Stimulated activated CD8-positive, alpha-beta memory T cell treated with anti-CD3 and anti-CD28 coated beads, Interleukin-12 subunit alpha, Interleukin-12 subunit beta, amount 100 ng/mL, for 4 hours (primary cell): ENCODE measurements at regions not wholly inside any gene's neighbourhood (a gene's known extent, or its start where the extent isn't known, plus 50 kb on each side); places are given as distances from the start of the nearest gene placed in this dataset.

Source experiments
- DNase-seq: peaks from one replicate; pipeline ENCODE4 v3.0.0-alpha.2; 2020; ENCODE audit warnings: low read depth

DNA sequence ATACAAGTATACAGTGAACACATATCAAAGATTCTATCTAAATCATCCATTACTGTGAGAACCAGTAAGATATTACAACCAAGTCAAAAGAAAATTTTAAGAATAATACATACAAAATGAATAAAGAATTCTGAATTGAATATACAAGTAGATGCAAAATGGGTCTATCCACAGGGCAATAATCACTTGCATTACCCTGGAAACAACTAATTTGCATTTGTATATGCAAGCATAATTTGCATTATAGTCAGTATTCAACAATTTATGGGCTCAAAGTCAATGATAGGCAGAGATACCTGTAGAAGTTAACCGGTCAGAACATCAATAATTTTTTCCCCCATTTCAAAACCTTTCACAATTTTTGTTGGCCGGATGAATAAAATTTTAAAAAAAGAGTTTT is 512.2 kb upstream of the ALCAM start:
- DNase-seq: no peak

DNA sequence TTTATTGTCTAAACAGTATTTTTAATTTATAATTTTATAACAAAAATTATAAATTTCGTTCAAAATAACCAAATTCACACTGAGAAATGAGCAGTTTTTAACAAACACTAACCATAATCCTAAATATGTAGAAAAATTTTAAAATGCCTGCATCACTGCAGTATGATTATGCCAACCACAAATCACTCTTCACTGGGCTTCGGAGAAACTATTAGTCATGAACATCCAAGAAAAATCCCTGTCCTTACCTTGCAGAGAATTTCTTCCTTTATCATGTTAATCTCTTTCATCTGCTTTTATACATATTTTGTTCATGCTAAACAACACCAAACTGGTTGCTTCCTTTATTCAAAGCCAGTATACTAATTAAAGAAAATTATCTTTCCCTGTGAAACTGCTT is 511.0 kb upstream of the ALCAM start:
- DNase-seq: no peak

DNA sequence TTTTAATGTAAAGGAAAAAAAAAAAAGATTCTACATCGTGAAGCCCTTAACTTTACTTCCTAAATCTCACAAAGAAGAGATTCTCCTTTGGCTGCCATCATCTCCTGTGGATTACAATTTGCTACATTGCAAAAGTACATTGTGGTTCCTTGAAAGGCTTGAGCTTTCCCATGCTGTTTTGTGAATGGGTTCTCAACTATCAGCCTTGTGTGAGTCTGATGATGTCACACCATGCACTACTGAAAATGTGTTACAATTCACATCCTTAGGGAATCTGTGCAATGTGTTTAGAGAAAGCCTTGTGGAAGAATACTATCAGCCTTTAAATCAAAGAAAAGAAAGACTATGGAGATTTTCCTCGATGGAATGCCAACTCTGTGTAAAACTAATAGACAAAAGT is 510.0 kb upstream of the ALCAM start:
- no peak for DNase-seq

DNA sequence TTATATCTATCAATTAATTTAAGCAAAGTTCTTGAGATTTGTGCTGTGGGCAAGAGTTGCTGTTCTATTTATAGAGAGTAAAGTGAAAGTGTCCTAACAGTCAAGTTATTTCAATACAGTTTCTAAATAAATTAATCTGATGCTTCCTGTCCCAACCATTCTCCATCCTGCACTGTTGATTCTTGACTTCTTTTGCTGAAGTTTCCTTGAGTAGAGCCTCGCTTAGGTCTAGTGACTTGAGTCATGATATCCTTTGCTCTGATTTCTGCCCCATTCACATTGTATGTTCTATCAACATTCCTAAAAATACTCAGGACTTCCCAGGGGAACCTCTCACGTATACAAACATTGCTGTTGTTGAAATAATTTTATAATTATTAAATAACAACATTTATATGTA is 498.4 kb upstream of the ALCAM start:
- DNase-seq: no peak

DNA sequence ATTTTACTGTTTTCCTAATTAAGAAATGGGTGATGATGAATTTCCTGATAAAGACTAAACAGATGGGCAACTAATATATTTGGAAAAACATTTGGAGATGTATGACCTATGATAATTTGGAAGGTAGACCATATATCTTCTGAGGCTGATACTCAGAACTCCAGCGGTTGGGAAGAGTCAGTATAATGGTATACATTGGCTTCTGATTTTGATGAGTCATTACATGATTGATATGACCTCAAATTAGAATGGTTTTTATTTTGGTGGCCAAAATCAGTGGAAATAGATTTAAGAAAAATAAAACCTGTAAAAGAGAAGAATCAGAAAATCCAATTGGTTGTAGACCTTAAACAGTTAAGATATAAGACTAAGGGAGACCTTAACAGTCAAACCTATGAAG is 496.4 kb upstream of the ALCAM start:
- no peak for DNase-seq

DNA sequence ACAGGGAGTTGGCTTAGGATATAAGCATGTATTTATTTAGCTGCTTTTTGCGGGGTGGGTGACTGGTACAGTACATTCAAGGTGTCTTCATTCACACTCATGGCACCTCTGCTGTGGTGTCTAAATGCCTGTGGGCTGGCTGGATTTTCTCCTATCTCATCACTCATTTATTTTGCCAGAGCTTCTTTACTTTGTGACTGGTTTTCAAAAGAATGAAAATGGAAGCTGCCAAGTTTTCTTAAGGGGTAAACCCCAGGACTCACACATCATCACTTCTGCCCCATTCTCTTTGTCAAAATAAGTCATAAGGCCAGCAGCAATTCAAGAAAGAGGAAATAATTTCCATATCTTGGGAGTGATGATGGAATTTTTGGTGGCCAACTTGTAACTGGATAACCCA is 493.4 kb upstream of the ALCAM start:
- no peak for DNase-seq

DNA sequence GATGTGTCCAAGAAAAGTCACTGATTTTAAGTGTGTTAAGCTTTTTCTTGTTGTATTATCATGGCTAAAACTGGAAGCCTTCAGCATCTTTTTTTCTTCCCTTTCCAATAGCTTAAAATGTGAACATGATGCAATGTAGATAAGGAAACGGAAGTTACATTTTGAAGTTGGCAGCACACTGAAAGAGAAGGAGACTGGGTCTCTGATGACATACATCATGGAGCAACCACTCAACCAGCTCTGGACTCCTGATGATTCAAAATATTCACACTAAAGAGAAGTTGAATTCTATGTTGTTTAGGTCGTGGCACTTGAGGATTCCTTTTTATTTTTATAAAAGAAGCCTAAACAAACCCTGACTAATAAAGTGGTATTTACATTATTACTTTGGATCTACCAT is 488.3 kb upstream of the ALCAM start:
- DNase-seq: no peak

DNA sequence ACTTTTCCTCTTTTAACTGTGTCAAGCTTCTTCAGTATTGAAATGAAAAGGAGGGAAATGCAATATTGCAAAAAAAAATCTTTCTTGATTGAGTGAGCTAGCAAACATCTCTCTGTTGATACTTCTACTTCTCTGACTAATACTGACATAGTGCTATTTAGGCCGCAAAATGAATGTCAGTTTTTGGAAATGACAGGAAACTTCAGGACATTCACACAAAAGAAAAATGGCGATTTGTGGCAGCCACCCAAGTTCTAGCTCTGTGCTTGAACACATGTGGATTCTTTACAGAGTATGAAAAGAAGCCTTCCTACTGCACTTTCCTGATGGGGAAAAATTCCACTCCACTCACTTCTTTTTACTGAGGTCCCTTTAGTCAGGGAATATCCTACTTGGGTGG is 486.8 kb upstream of the ALCAM start:
- DNase-seq: no peak

DNA sequence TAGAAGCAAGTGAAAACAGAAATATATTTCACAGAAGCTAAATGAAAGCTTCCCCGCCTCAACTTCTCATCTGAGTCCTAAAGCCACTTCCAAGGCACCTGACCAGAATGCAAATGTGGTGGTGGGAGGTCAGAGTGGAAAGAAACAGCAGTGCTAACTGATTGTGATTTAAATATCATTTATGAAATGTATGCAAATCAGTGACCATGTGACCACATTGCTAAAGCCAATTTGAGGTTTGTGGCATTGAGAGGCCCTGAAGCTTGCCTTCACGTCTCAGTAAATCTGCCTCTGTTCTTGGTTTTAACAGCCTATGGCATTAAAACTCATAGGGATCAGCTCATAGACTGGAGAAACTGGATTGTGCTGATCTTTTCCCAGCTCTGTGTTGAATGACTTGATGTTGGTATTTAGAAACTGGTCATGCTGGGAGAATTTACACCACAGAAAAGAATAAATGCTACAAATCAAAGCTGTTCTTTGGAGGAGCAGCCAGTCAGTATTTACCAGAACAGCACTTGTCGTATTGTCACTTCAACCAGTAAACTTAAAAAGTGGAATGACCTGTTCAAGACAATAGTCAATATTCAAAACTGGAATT is 481.4 kb upstream of the ALCAM start:
- no peak for DNase-seq

DNA sequence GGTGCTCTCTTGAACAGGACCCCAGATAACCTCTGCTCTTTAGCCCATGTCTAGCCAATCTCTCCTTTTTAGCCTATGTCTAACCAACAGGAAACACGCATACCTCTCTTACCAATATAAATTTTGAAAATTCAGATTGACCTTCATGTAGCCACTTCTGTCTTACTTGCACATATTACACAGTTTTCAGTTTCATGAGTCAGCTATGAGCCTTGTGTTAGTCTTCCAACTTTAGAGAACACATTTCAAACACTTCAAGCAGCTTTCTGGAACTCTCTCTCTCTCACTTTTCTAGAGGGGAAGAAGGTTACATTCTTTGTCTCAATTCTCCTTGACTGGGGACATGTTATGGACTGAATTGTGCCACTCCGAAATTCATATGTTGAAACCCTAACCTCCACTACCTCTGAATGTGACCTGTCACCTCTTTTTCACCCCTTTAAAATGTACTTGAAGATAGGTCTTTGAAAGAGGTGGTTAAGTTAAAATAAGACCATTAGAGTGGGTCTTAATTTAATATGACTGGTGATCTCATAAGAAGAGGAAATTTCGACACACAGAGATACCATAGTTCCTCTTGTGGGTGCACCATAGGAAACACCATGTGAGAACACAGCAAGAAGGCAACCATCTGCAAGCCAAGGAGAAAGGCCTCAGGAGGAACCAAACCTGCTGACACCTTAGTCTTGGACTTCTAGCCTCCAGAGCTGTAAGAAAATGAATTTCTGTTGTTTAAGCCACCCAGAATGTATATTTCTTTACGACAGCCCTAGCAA is 480.3 kb upstream of the ALCAM start:
- no peak for DNase-seq

DNA sequence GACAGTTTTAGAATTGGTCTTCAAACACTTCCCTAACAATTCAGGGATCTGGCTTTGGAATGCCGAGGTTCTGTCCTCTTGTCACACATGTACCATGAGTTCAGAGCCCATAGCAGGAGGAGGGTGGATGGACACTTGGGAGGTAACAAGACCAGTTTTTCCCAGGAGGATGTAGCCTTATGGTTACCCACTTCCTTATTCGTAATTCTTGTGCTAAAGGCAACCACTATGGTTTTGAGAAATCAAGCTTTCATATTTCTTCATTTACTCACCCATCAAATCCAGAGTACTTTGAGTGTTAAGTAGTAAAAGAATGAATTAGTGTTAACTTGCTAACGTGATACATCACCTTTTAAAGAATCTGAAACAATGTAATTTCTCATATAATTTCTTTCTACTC is 479.6 kb upstream of the ALCAM start:
- no peak for DNase-seq

DNA sequence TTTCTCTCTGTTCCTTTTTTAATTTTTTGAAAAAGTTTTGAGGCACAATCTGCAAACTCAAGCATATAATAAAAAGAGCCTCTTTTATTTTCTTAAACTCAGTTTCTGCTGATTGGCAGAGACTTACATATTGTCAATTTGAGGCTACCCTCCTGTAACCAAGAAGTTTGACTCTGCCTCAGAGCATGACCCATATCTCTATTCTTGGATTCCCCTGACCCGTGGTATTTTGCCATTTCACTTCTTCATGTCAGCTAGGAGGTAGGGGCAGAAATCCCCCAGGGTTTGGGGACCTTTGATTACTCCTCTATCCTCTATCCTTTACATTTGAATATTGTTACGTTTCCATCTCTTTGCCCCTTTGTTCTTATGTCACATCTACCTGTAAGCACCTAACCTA is 479.1 kb upstream of the ALCAM start:
- no peak for DNase-seq

DNA sequence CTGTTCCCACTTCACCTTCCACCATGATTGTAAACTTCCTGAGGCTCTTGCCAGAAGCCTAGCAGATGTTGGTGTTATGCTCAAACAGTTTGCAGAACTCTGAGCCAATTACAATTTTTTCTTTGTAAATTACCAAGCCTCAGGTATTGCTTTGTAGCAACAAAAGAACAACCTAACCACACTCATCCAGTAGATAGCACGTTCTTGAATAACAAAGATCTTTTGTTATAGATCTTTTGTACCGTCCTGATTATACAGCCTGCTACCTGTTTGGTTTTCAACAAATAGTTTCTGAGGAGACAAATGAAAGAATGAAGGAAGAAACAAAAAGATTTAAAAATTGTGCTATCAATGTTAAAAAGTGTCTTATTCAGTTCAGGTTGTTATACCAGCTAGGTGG is 474.7 kb upstream of the ALCAM start:
- DNase-seq: no peak

DNA sequence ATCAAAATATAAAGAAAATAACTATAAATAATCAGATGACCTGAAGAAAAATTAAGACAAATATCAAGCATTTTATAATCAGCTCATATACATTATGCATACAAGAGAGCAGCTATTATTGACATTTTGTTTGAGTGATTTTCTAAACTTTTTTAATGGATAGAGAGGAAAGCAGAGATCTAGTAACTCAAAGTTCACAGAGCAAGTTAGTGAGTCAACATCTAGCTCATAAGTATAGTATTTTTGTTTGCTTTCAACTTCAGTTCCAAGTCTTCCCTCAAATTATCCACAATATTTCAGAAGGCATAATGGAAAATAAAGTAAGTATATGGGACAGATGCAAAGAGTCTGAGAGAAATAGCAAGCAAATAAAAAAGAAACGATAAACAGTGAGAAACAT is 470.1 kb upstream of the ALCAM start:
- DNase-seq: no peak

DNA sequence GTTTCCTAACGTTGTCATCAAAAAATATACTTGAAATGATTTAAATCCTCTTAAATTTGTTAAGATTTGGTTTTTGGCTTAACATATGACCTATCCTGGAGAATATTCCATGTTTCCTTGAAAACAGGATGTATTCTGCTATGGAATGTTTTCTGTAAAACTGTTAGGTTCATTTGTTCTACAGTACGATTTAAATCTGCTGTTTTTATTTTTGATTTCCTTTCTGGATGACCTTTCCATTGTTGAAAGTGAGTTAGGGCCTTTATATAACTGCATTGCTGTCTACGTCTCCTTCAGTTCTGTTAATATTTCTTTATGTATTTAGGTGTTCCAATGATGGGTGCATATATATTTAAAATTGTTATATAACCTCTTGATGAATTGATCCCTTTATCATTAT is 465.3 kb upstream of the ALCAM start:
- DNase-seq: no peak

DNA sequence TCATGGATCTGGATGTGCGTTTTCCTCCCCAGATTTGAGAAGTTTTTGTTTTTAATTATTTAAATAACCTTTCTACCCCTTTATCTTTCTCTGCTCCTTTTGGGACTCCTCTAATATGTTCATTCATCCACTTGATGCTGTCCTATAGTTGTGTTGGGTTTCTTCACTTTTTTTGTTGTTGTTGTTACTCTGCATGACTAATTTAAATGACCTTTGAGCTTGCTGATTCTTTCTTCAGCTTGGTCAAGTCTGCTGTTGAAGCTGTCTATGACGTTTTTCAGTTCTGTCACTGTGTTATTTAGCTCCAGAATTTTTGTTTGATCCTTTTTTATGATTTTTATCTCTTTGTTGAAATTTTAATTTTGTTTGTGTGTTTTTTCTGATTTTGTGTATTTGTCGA is 463.6 kb upstream of the ALCAM start:
- no peak for DNase-seq

DNA sequence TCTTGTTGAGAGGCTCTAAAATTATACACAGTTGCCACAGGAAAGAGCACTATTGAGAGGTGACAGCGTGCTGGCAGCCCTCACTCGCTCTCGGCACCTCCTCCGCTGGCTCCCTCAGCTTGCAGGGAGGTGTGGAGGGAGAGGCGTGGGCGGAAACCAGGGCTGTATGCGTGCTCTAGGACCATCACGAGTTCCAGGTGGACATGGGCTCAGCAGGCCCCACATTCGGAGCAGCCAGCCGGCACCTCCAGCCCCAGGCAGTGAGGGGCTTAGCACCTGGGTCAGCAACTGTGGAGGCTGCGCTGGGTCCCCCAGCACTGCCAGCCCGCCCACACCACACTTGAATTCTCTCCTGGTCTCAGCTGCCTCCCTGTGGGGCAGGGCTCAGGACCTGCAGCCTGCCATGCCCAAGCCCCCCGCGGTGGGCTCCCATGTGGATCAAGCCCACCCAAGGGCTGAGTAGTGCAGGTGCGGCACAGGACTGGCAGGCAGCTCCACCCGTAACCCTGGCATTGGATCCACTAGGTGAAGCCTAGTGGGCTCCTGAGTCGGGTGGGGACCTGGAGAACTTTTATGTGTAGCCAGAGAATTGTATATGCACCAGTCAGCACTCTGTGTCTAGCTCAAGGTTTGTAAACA is 460.6 kb upstream of the ALCAM start:
- no peak for DNase-seq

DNA sequence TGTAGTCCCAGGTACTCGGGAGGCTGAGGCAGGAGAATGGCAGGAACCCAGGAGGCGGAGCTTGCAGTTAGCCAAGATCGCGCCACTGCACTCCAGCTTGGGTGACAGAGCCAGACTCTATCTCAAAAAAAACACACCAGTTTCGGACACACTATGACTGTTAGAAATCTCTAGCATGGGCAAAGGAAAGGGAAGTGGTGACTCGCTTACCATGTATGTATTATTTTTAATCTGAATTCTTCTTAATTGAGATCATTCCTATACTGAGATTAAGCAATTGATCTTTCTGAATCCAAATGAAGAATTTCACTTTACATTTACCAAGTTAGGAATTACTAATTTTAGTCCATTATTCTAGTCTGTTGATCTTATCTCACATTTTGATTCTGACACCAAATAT is 459.2 kb upstream of the ALCAM start:
- DNase-seq: no peak

DNA sequence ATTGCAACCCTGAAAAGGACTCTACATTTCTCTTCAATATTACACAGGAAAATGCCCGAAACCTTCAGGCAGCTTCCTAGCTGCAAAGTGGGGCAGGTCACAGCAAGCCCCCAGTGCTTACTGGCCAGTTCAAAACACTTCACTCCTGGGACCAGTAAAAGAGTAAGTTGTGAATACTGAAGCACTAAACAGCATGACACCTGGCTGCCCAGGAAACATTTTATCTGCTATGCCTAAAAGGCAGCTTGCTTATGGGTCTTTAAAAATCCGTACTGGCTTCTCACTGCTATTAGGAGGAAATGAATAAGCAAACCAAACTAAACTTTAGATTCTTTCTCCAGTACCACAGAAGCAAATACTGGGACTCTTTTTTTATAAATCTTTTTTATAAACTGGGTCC is 457.9 kb upstream of the ALCAM start:
- DNase-seq: no peak

DNA sequence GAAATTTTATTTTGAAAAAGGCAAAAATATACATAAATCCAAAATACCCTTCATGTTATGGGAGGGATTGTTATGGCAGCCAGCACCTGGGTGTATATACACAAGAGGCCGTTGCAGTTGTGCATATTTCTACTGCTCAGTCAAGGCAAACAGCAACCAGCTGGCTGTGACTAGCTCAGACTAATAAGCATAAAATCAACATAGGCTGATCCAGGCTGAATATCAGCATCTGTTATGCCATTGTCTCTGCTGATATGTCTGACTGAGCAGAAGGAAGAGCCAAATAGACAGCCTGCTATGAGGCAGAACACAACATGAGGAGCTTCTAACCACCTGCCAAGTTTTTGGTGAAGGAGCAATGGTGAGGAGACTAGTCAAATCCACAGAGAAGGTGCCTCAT is 457.5 kb upstream of the ALCAM start:
- no peak for DNase-seq

DNA sequence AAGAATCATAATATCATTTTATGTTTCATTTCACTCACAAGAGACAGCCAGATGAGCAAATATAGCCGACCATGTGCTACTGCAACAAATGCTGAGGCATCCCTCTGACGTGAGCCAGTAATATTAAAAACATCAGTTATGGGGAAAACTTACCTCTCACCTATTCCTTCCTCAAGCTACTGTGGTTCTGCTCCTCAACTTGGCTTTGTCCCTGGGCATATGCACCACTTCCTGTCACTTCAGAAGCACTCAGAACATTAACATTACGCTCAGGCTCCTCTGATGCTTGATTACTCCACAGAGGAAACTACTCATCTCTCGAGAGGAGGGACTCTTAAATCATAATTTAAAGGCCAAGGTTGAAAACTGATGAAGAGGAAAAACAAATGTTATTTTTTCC is 457.0 kb upstream of the ALCAM start:
- DNase-seq: no peak

DNA sequence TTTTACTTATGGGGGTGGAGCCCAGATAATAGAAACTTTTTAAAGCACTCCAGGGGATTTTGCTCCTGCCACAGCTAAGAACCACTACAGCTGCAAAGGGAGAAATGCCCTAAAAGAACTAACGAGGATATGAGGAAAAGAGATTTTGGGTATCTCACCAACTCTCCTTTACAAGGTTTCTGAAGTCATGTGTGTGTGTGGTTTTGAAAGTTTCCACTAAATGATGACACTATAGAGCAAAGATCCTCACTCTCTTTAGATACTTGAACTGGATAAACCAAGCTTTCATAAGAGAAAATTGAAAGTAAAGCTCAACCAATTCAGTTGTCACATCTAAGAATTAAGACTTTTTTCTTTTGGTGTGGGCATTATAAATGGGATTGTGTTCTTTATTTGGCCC is 455.3 kb upstream of the ALCAM start:
- no peak for DNase-seq

DNA sequence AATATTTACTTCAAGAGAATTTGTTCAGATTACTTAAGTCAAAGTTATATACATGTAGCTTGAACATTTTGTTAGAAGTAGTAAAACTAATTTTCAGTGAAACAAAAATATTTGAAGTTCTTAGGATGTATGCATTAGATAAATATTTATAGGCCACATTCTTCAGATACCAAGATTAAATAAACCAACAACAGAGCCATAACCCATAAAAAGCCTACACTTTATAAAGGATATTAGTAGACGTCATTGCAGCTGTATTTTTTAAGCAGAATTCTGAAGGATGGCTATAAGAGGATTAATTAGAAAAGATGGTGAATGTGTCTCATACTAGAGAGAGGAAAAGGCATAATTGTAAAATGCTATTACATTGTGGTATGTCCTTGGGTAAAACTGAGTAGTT is 449.7 kb upstream of the ALCAM start:
- DNase-seq: no peak

DNA sequence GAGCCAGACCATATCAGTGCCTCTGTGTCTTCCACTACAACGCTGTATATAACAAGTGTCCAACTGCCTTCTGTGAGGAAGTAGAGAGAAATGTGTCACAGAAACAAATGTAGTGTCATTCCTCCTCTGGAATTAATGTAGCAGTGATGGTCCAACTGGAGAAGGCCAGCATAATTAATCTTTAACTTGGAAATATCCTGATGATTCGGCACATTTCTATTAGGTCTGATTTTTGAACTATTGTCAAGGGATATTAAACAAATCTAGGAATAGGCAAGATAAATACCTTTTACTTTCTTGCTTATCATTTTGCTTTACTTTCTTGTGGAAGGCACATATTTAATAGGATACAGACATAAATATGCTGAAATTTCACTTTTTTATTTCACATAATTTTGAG is 446.2 kb upstream of the ALCAM start:
- no peak for DNase-seq
